Small intestine (tissue), 7 donors: ENCODE measurements at regions not wholly inside any gene's neighbourhood (a gene's known extent, or its start where the extent isn't known, plus 50 kb on each side); places are given as distances from the start of the nearest gene placed in this dataset.

Source experiments
- DNase-seq, 2 donors: peaks; one replicate each; pipeline versions ENCODE4 v3.0.0 to v3.0.0-alpha.2; 2013
- FAIRE-seq: peaks from 2 replicates; lab custom pipeline; 2012; peaks lifted over from hg19 to GRCh38; lab: Jason Lieb, UNC
- H3K27ac ChIP-seq, 3 donors: one replicate each; pipeline ENCODE4 v1.5.1; 2013; ENCODE audit warnings: low read length in 2 of 3, mild to moderate bottlenecking in 2 of 3, control low read depth in 1 of 3, inconsistent platforms in 1 of 3, low read depth in 1 of 3, moderate library complexity in 1 of 3
- H3K27me3 ChIP-seq, 3 donors: one replicate each; pipeline ENCODE4 v1.6.1; 2013; ENCODE audit warnings: low read length in 3 of 3, inconsistent platforms in 1 of 3; ENCODE audit not compliant: control insufficient read depth in 3 of 3, insufficient read depth in 3 of 3
- H3K36me3 ChIP-seq, 3 donors: one replicate each; pipeline ENCODE4 v1.6.1; 2013; ENCODE audit warnings: low read length in 3 of 3, inconsistent platforms in 1 of 3, low read depth in 1 of 3, mild to moderate bottlenecking in 1 of 3, moderate library complexity in 1 of 3; ENCODE audit not compliant: control insufficient read depth in 3 of 3, insufficient read depth in 2 of 3
- H3K4me1 ChIP-seq, 3 donors: one replicate each; pipeline ENCODE4 v1.6.1; 2013; ENCODE audit warnings: low read length in 2 of 3, inconsistent platforms in 1 of 3, low read depth in 1 of 3, mild to moderate bottlenecking in 1 of 3, moderate library complexity in 1 of 3; ENCODE audit not compliant: control insufficient read depth in 3 of 3, insufficient read depth in 2 of 3
- H3K4me3 ChIP-seq, 3 donors: one replicate each; pipeline ENCODE4 v1.5.1; 2013; ENCODE audit warnings: low read length in 3 of 3, control low read depth in 1 of 3, inconsistent platforms in 1 of 3, low read depth in 1 of 3, mild to moderate bottlenecking in 1 of 3, moderate library complexity in 1 of 3
- H3K9me3 ChIP-seq, 2 donors: one replicate each; pipeline ENCODE4 v1.6.1; 2013; ENCODE audit warnings: low read depth in 1 of 2, low read length in 1 of 2; ENCODE audit not compliant: control insufficient read depth in 2 of 2, insufficient read depth in 1 of 2
- WGBS, 3 donors: extraction: QIAGEN DNeasy Blood & Tissue Kit; methylation state at CpG; one replicate each; pipeline ENCODE4 v1.1.7; 2013; 5-methylcytosine and 5-hydroxymethylcytosine counted together
- donor health status: healthy with polysubstance abuse.
- donor health status: control.
- donor health status: control.
- donor health status: Bipolar disorder and iron deficiency.
- donor health status: healthy.

- 0 to 1% (median 1%) methylated on average over 33 to 51 of the region's 51 CpGs for WGBS, 3 donors
- no peaks in the 10 kb centered on the region for H3K36me3 ChIP-seq
- DNase-seq, result no peak
- no peak for FAIRE-seq
- H3K4me1 ChIP-seq, result peaks cover 0 to 14% (median 4%) of the 10 kb centered on the region in 3 donors
- H3K4me3 ChIP-seq, result peak overlapping the region; percentile 56 to 64 (median 59)
- no peaks in the 10 kb centered on the region for H3K9me3 ChIP-seq
- H3K27ac ChIP-seq, result peak overlapping the region in 2 of 3 donors; percentile 67 to 91
- H3K27me3 ChIP-seq, result peaks cover 3 to 19% (median 10%) of the 10 kb centered on the region in 3 donors
These were observed 224.1 kb upstream of the IL12A start for GRCh38 chr3:159764490-159765029.

- peaks cover 3 to 19% (median 10%) of the 10 kb centered on the region in 3 donors for H3K27me3 ChIP-seq
- FAIRE-seq, result no peak
These were observed 223.4 kb upstream of the IL12A start for GRCh38 chr3:159765030-159765859.

GRCh38 chr3:159765860-159766294 is 222.8 kb upstream of the IL12A start:
- Histone ChIP-seq H3K4me1 (peaks cover 0 to 14% (median 4%) of the 10 kb centered on the region in 3 donors), H3K27me3 (peaks cover 3 to 19% (median 10%) of the 10 kb centered on the region in 3 donors), H3K36me3 (no peaks in the 10 kb centered on the region), H3K27ac (peak overlapping the region in 2 of 3 donors; percentile 50 to 91), H3K9me3 (no peaks in the 10 kb centered on the region), H3K4me3 (peak overlapping the region in 1 of 3 donors; percentile 59)
- FAIRE-seq, result no peak
- DNase-seq, result no peak
- 20 to 56% (median 40%) methylated on average over 5 of the region's 5 CpGs for WGBS, 3 donors

More at GRCh38 chr3:159765030-159765859, 223.4 kb upstream of the IL12A start:
- peak overlapping the region in 2 of 3 donors; percentile 50 to 91 for H3K27ac ChIP-seq
- no peaks in the 10 kb centered on the region for H3K36me3 ChIP-seq
- DNase-seq, result peak; percentile 12 to 68
- no peaks in the 10 kb centered on the region for H3K9me3 ChIP-seq
- H3K4me3 ChIP-seq, result peak overlapping the region; percentile 38 to 59 (median 56)
- H3K4me1 ChIP-seq, result peaks cover 0 to 14% (median 4%) of the 10 kb centered on the region in 3 donors
- 1% methylated on average over 41 to 47 of the region's 47 CpGs for WGBS, 3 donors

- peaks cover 3 to 19% (median 10%) of the 10 kb centered on the region in 3 donors for H3K27me3 ChIP-seq
- no peak for FAIRE-seq
- H3K27ac ChIP-seq, result peak overlapping the region in 1 of 3 donors; percentile 22
- H3K9me3 ChIP-seq, result no peaks in the 10 kb centered on the region
- peaks cover 0 to 14% (median 4%) of the 10 kb centered on the region in 3 donors for H3K4me1 ChIP-seq
- no peak overlapping the region for H3K4me3 ChIP-seq
- no peaks in the 10 kb centered on the region for H3K36me3 ChIP-seq
- no peak for DNase-seq
- WGBS, 3 donors, result 82 to 90% (median 87%) methylated on average over 2 of the region's 2 CpGs
These were observed 222.0 kb upstream of the IL12A start for GRCh38 chr3:159766563-159767185.

- FAIRE-seq, result no peak
- Histone ChIP-seq H3K4me3 (no peak overlapping the region), H3K27me3 (peaks cover 0 to 3% (median 3%) of the 10 kb centered on the region in 3 donors), H3K9me3 (no peaks in the 10 kb centered on the region), H3K36me3 (no peaks in the 10 kb centered on the region), H3K4me1 (peaks cover 0 to under 1% (median 0%) of the 10 kb centered on the region in 3 donors), H3K27ac (no peak overlapping the region)
- no peak for DNase-seq
- 36 to 73% (median 55%) methylated on average over 2 of the region's 2 CpGs for WGBS, 3 donors
These were observed 217.6 kb upstream of the IL12A start for GRCh38 chr3:159770998-159771397.

GRCh38 chr3:159771865-159772611 is 216.6 kb upstream of the IL12A start:
- FAIRE-seq, result no peak
- no peaks in the 10 kb centered on the region for H3K36me3 ChIP-seq
- no peaks in the 10 kb centered on the region for H3K9me3 ChIP-seq
- no peak overlapping the region for H3K4me3 ChIP-seq
- DNase-seq, result no peak
- H3K27ac ChIP-seq, result no peak overlapping the region
- no peaks in the 10 kb centered on the region for H3K4me1 ChIP-seq
- 82 to 90% (median 86%) methylated on average over 11 of the region's 11 CpGs for WGBS, 3 donors
- no peaks in the 10 kb centered on the region for H3K27me3 ChIP-seq

GRCh38 chr3:159773706-159774105 is 214.9 kb upstream of the IL12A start:
- H3K36me3 ChIP-seq, result no peaks in the 10 kb centered on the region
- no peak overlapping the region for H3K4me3 ChIP-seq
- FAIRE-seq, result no peak
- DNase-seq, result no peak
- H3K9me3 ChIP-seq, result no peaks in the 10 kb centered on the region
- H3K27ac ChIP-seq, result no peak overlapping the region
- no peaks in the 10 kb centered on the region for H3K4me1 ChIP-seq
- no peaks in the 10 kb centered on the region for H3K27me3 ChIP-seq
- 95 to 97% (median 95%) methylated on average over 3 of the region's 3 CpGs for WGBS, 3 donors
